ENCODE measurements at regions not wholly inside any gene's neighbourhood (a gene's known extent, or its start where the extent isn't known, plus 50 kb on each side); places are given as distances from the start of the nearest gene placed in this dataset.
"Not testable (repeated sequence)": the region's sequence is repeated elsewhere in the genome, so short reads cannot be mapped to it uniquely, and the experiment has no call there.

GRCh38 chr1:227489572-227489971 is 73.8 kb upstream of the ZNF678 start:
- Mint-ChIP-seq H3K4me1 (ENCODE audit: unreplicated experiment) (no peaks in the 10 kb centered on the region), H3K4me3 (ENCODE audit: unreplicated experiment) (no peak overlapping the region), H3K36me3 (ENCODE audit: unreplicated experiment) (no peaks in the 10 kb centered on the region), H3K9me3 (ENCODE audit: unreplicated experiment) (no peaks in the 10 kb centered on the region), H3K27ac (ENCODE audit: unreplicated experiment) (no peak overlapping the region), H3K27me3 (ENCODE audit: unreplicated experiment) (peaks cover 44% of the 10 kb centered on the region)
- TF ChIP-seq CTCF (IDR thresholded peaks at IDR 0.05): no peak
- DNase-seq (ENCODE audit: extremely low spot score, unreplicated experiment): no peak

GRCh38 chr1:227487606-227488005 is 75.8 kb upstream of the ZNF678 start:
- no peak overlapping the region for H3K27ac Mint-ChIP-seq (ENCODE audit: unreplicated experiment)
- DNase-seq (ENCODE audit: extremely low spot score, unreplicated experiment): no peak
- H3K27me3 Mint-ChIP-seq (ENCODE audit: unreplicated experiment): peaks cover 62% of the 10 kb centered on the region
- H3K4me3 Mint-ChIP-seq (ENCODE audit: unreplicated experiment): no peak overlapping the region
- H3K36me3 Mint-ChIP-seq (ENCODE audit: unreplicated experiment): no peaks in the 10 kb centered on the region
- no peaks in the 10 kb centered on the region for H3K9me3 Mint-ChIP-seq (ENCODE audit: unreplicated experiment)
- TF ChIP-seq CTCF (IDR thresholded peaks at IDR 0.05): no peak
- H3K4me1 Mint-ChIP-seq (ENCODE audit: unreplicated experiment): no peaks in the 10 kb centered on the region

GRCh38 chr1:227486559-227486958 is 76.8 kb upstream of the ZNF678 start:
- no peaks in the 10 kb centered on the region for H3K36me3 Mint-ChIP-seq (ENCODE audit: unreplicated experiment)
- no peaks in the 10 kb centered on the region for H3K9me3 Mint-ChIP-seq (ENCODE audit: unreplicated experiment)

GRCh38 chr1:227482023-227482299 is 81.4 kb upstream of the ZNF678 start:
- Mint-ChIP-seq H3K27ac (ENCODE audit: unreplicated experiment) (no peak overlapping the region), H3K36me3 (ENCODE audit: unreplicated experiment) (no peaks in the 10 kb centered on the region), H3K9me3 (ENCODE audit: unreplicated experiment) (no peaks in the 10 kb centered on the region), H3K4me3 (ENCODE audit: unreplicated experiment) (no peak overlapping the region), H3K27me3 (ENCODE audit: unreplicated experiment) (peaks cover 91% of the 10 kb centered on the region), H3K4me1 (ENCODE audit: unreplicated experiment) (no peaks in the 10 kb centered on the region)
- TF ChIP-seq CTCF (IDR thresholded peaks at IDR 0.05): no peak
- no peak for DNase-seq (ENCODE audit: extremely low spot score, unreplicated experiment)

More at GRCh38 chr1:227486559-227486958, 76.8 kb upstream of the ZNF678 start:
- no peak for TF ChIP-seq CTCF (IDR thresholded peaks at IDR 0.05)
- no peaks in the 10 kb centered on the region for H3K4me1 Mint-ChIP-seq (ENCODE audit: unreplicated experiment)
- no peak overlapping the region for H3K27ac Mint-ChIP-seq (ENCODE audit: unreplicated experiment)
- H3K4me3 Mint-ChIP-seq (ENCODE audit: unreplicated experiment): no peak overlapping the region
- H3K27me3 Mint-ChIP-seq (ENCODE audit: unreplicated experiment): peaks cover 71% of the 10 kb centered on the region
- DNase-seq (ENCODE audit: extremely low spot score, unreplicated experiment): no peak

GRCh38 chr1:227474072-227474471 is 89.3 kb upstream of the ZNF678 start:
- H3K4me3 Mint-ChIP-seq (ENCODE audit: unreplicated experiment); H3K4me1 Mint-ChIP-seq (ENCODE audit: unreplicated experiment); H3K36me3 Mint-ChIP-seq (ENCODE audit: unreplicated experiment); H3K27ac Mint-ChIP-seq (ENCODE audit: unreplicated experiment); DNase-seq (ENCODE audit: extremely low spot score, unreplicated experiment): not testable (repeated sequence)
- peaks cover 59% of the 10 kb centered on the region for H3K27me3 Mint-ChIP-seq (ENCODE audit: unreplicated experiment)
- peaks cover 15% of the 10 kb centered on the region for H3K9me3 Mint-ChIP-seq (ENCODE audit: unreplicated experiment)

GRCh38 chr1:227472772-227473171 is 90.6 kb upstream of the ZNF678 start:
- H3K4me3 Mint-ChIP-seq (ENCODE audit: unreplicated experiment): no peak overlapping the region
- peaks cover 15% of the 10 kb centered on the region for H3K9me3 Mint-ChIP-seq (ENCODE audit: unreplicated experiment)
- no peaks in the 10 kb centered on the region for H3K4me1 Mint-ChIP-seq (ENCODE audit: unreplicated experiment)
- no peak overlapping the region for H3K27ac Mint-ChIP-seq (ENCODE audit: unreplicated experiment)
- DNase-seq (ENCODE audit: extremely low spot score, unreplicated experiment): no peak
- no peak for TF ChIP-seq CTCF (IDR thresholded peaks at IDR 0.05)
- H3K36me3 Mint-ChIP-seq (ENCODE audit: unreplicated experiment): no peaks in the 10 kb centered on the region
- peaks cover 58% of the 10 kb centered on the region for H3K27me3 Mint-ChIP-seq (ENCODE audit: unreplicated experiment)

All from osteocyte (in vitro differentiated cells).